A549 (cell line): ENCODE measurements at regions not wholly inside any gene's neighbourhood (a gene's known extent, or its start where the extent isn't known, plus 50 kb on each side); places are given as distances from the start of the nearest gene placed in this dataset.

ENCODE experiments used
- ATAC-seq, 2 experiments: fragments of 200-7000 bp in 1 of 2; fragments of >200 bp in 1 of 2; cut with Nextera tagmentation in 1 of 2; cut with Tn5 transposase in 1 of 2; 3 replicates each; pipeline versions ENCODE4 v1.8.0 to v1.9.1; 2018 to 2020; ENCODE audit warnings: mild to moderate bottlenecking in 1 of 2, moderate library complexity in 1 of 2
- CTCF ChIA-PET: fragments of 300-600 bp; sonication (Branson Sonifier 250); formaldehyde crosslinking; extraction: SDS; loops from one replicate; lab custom pipeline; 2021; ENCODE audit warnings: antibody characterized with exemption, inconsistent platforms; lab: Yijun Ruan, JAX
- POLR2A ChIA-PET: fragments of 350-600 bp; formaldehyde crosslinking; extraction: SDS; loops from one replicate; lab custom pipeline; 2021; ENCODE audit warnings: antibody characterized with exemption, inconsistent platforms; lab: Yijun Ruan, JAX
- DNase-seq, 2 experiments: peaks; one replicate each; pipeline versions ENCODE4 v3.0.0 to v3.0.0-alpha.2; 2011 to 2016; ENCODE audit warnings: low read depth in 1 of 2, low spot score in 1 of 2
- FAIRE-seq: peaks from 2 replicates; lab custom pipeline; 2011; peaks lifted over from hg19 to GRCh38; lab: Jason Lieb, UNC
- H3K27ac ChIP-seq, 2 experiments: fragments of >200 bp; sonication (Bioruptor Twin); formaldehyde crosslinking; 3 replicates each; pipeline ENCODE4 v1.5.1; 2016 to 2017
- H3K4me1 ChIP-seq: fragments of >200 bp; sonication (Bioruptor Twin); formaldehyde crosslinking; 3 replicates; pipeline ENCODE4 v1.6.1; 2016
- H3K4me2 ChIP-seq: fragments of >200 bp; sonication (Bioruptor Twin); formaldehyde crosslinking; 3 replicates; pipeline ENCODE4 v1.6.1; 2016
- H3K4me3 ChIP-seq: fragments of >200 bp; sonication (Bioruptor Twin); formaldehyde crosslinking; 3 replicates; pipeline ENCODE4 v1.5.1; 2016
- H3K9me3 ChIP-seq: fragments of >200 bp; sonication (Bioruptor Twin); formaldehyde crosslinking; 3 replicates; pipeline ENCODE4 v1.6.1; 2016
- BCL3 ChIP-seq: fragments of >200 bp; sonication (Bioruptor Twin); formaldehyde crosslinking; IDR thresholded peaks from 3 replicates; pipeline ENCODE4 v1.6.1; 2016
- BHLHE40 ChIP-seq: IDR thresholded peaks from 2 replicates; pipeline ENCODE4 v1.6.1; 2012; ENCODE audit warnings: low read depth, low read length, inconsistent platforms
- CHD2 ChIP-seq: fragments of 150-350 bp; IDR thresholded peaks from 2 replicates; pipeline ENCODE4 v1.6.1; 2014; ENCODE audit warnings: low read length; ENCODE audit not compliant: partially characterized antibody
- CHD4 ChIP-seq: fragments of 200-600 bp; sonication (generic); IDR thresholded peaks from 2 replicates; pipeline ENCODE4 v1.6.1; 2016; ENCODE audit warnings: antibody characterized with exemption, mild to moderate bottlenecking, borderline replicate concordance
- E2F6 ChIP-seq: IDR thresholded peaks from 2 replicates; pipeline ENCODE4 v1.6.1; 2012; ENCODE audit warnings: low read depth, borderline replicate concordance
- EHF ChIP-seq: fragments of 250-450 bp; sonication (Bioruptor Pico); IDR thresholded peaks from 2 replicates; pipeline ENCODE4 v1.5.0; 2020; ENCODE audit warnings: mild to moderate bottlenecking
- ELK1 ChIP-seq: fragments of 150-350 bp; IDR thresholded peaks from 2 replicates; pipeline ENCODE4 v1.6.1; 2014; ENCODE audit warnings: low read depth, mild to moderate bottlenecking, low read length
- ESRRA ChIP-seq: fragments of 150-350 bp; IDR thresholded peaks from 2 replicates; pipeline ENCODE4 v1.6.1; 2014; ENCODE audit warnings: mild to moderate bottlenecking, low read length, borderline replicate concordance
- FOXS1 ChIP-seq: fragments of 250-450 bp; sonication (Bioruptor Pico); IDR thresholded peaks from 2 replicates; pipeline ENCODE4 v1.5.0; 2020; ENCODE audit warnings: mild to moderate bottlenecking, moderate library complexity
- HEYL ChIP-seq: fragments of 250-450 bp; sonication (Bioruptor Pico); IDR thresholded peaks from 2 replicates; pipeline ENCODE4 v1.8.0; 2021; ENCODE audit warnings: mild to moderate bottlenecking, moderate library complexity
- HOXB5 ChIP-seq: fragments of 250-450 bp; sonication (Bioruptor Pico); IDR thresholded peaks from 2 replicates; pipeline ENCODE4 v1.5.0; 2020; ENCODE audit warnings: mild to moderate bottlenecking, moderate library complexity
- JUN ChIP-seq, 2 experiments: fragments of >200 bp; sonication (Bioruptor Twin); formaldehyde crosslinking; IDR thresholded peaks; 2 replicates in 1 of 2; 3 replicates in 1 of 2; pipeline ENCODE4 v1.6.1; 2016 to 2017
- KDM1A ChIP-seq: fragments of 200-600 bp; sonication (generic); IDR thresholded peaks from 2 replicates; pipeline ENCODE4 v1.6.1; 2016; ENCODE audit warnings: low read depth, mild to moderate bottlenecking
- MAZ ChIP-seq: fragments of 150-350 bp; IDR thresholded peaks from 2 replicates; pipeline ENCODE4 v1.6.1; 2014; ENCODE audit warnings: antibody characterized with exemption, low read depth, low read length, borderline replicate concordance
- POLR2A ChIP-seq: IDR thresholded peaks from 2 replicates; pipeline ENCODE4 v1.6.1; 2012; ENCODE audit warnings: mild to moderate bottlenecking, low read length
- POLR2AphosphoS2 ChIP-seq: conservative IDR thresholded peaks from 2 replicates; pipeline ENCODE4 v1.6.1; 2012; ENCODE audit warnings: low read length, improper control_type of control experiment, inconsistent platforms
- RNF2 ChIP-seq: fragments of 200-600 bp; sonication (generic); IDR thresholded peaks from 2 replicates; pipeline ENCODE4 v1.6.1; 2016; ENCODE audit warnings: low read depth, mild to moderate bottlenecking, antibody characterized with exemption, moderate library complexity, borderline replicate concordance
- SMC3 ChIP-seq: fragments of >200 bp; sonication (Bioruptor Twin); formaldehyde crosslinking; IDR thresholded peaks from 3 replicates; pipeline ENCODE4 v1.6.1; 2018; ENCODE audit warnings: inconsistent platforms
- SREBF2 ChIP-seq: fragments of 450-650 bp; IDR thresholded peaks from 2 replicates; pipeline ENCODE4 v1.6.1; 2014; ENCODE audit warnings: mild to moderate bottlenecking, moderate library complexity
- TFCP2L1 ChIP-seq: fragments of 250-450 bp; sonication (Bioruptor Pico); IDR thresholded peaks from 2 replicates; pipeline ENCODE4 v1.5.0; 2021; ENCODE audit warnings: mild to moderate bottlenecking
- TP53 ChIP-seq: fragments of 250-450 bp; sonication (Bioruptor Pico); IDR thresholded peaks from 2 replicates; pipeline ENCODE4 v1.5.0; 2021; ENCODE audit warnings: mild to moderate bottlenecking, moderate library complexity
- ZFP36 ChIP-seq: fragments of 450-650 bp; IDR thresholded peaks from 2 replicates; pipeline ENCODE4 v1.6.1; 2014; ENCODE audit warnings: borderline replicate concordance; ENCODE audit not compliant: partially characterized antibody
- ZNF302 ChIP-seq: fragments of 250-450 bp; sonication (Bioruptor Pico); IDR thresholded peaks from 2 replicates; pipeline ENCODE4 v1.9.0; 2021; ENCODE audit warnings: inconsistent platforms, mild to moderate bottlenecking, moderate library complexity
- WGBS: methylation state at CpG from one replicate; pipeline ENCODE4 v1.1.6; 2017; ENCODE audit errors: missing lambda C conversion rate; 5-methylcytosine and 5-hydroxymethylcytosine counted together

GRCh38 chr7:153524070-153524601, 528.1 kb upstream of the DPP6 start:
- 3% methylated on average over 7 of the region's 9 CpGs for WGBS
- no peak overlapping the region for H3K4me2 ChIP-seq

GRCh38 chr7:153529100-153529499, 523.1 kb upstream of the DPP6 start:
- DNase-seq (no peak), FAIRE-seq (no peak), ATAC-seq (no peak)
- TF ChIP-seq HOXB5 (CRISPR knock-in tag) (no peak), BHLHE40 (no peak), KDM1A (no peak), MAZ (no peak)
- H3K4me1 ChIP-seq: no peaks in the 10 kb centered on the region
- no peaks in the 10 kb centered on the region for H3K9me3 ChIP-seq
- no peak overlapping the region for H3K4me2 ChIP-seq
- WGBS: 0% methylated on average over 3 of the region's 7 CpGs
- CTCF ChIA-PET: no interaction called here
- H3K4me3 ChIP-seq: no peak overlapping the region
- POLR2A ChIA-PET: no interaction called here
- no peak overlapping the region for H3K27ac ChIP-seq

More at GRCh38 chr7:153524070-153524601, 528.1 kb upstream of the DPP6 start:
- ChIA-PET POLR2A (no interaction called here), CTCF (no interaction called here)
- ATAC-seq: no peak
- H3K4me1 ChIP-seq: no peaks in the 10 kb centered on the region
- H3K9me3 ChIP-seq: no peaks in the 10 kb centered on the region
- H3K27ac ChIP-seq: no peak overlapping the region
- no peak for DNase-seq
- no peak for TF ChIP-seq HEYL
- no peak for TF ChIP-seq FOXS1
- H3K4me3 ChIP-seq: no peak overlapping the region
- no peak for FAIRE-seq

- POLR2A ChIA-PET: no interaction called here
- Histone ChIP-seq H3K9me3 (no peaks in the 10 kb centered on the region), H3K4me1 (no peaks in the 10 kb centered on the region), H3K27ac (no peak overlapping the region), H3K4me3 (no peak overlapping the region), H3K4me2 (no peak overlapping the region)
- TF ChIP-seq SMC3 (no peak), BCL3 (no peak), POLR2A (no peak), ELK1 (no peak), RNF2 (no peak), CHD2 (no peak), CHD4 (no peak), TFCP2L1 (no peak), JUN (IDR thresholded peaks at IDR 0.05) (no peak), ZNF302 (no peak), ZFP36 (no peak), MAZ (no peak), POLR2AphosphoS2 (no peak), FOXS1 (no peak), ESRRA (no peak), E2F6 (no peak), TP53 (no peak), EHF (CRISPR knock-in tag) (no peak), SREBF2 (no peak)
- ATAC-seq: no peak
- DNase-seq: no peak
- FAIRE-seq: no peak
- CTCF ChIA-PET: no interaction called here
- WGBS: 22% methylated on average over 11 of the region's 12 CpGs
Observed at GRCh38 chr7:153529651-153530165, 522.5 kb upstream of the DPP6 start.
